HepG2 (cell line): ENCODE measurements at regions not wholly inside any gene's neighbourhood (a gene's known extent, or its start where the extent isn't known, plus 50 kb on each side); places are given as distances from the start of the nearest gene placed in this dataset.

Experiments used
- ATAC-seq: fragments of 200-7000 bp; cut with Tn5 transposase; 3 replicates; pipeline ENCODE4 v1.9.1; 2020; ENCODE audit warnings: mild to moderate bottlenecking, moderate library complexity
- BruUV-seq: library from RNA; stranded (reverse); fragments of 400-500 nt; replicated peaks from 2 replicates; lab custom pipeline; 2021; lab: Mats Ljungman, UMichigan
- CTCF ChIA-PET: fragments of 300-600 bp; formaldehyde crosslinking; extraction: SDS; loops from one replicate; lab custom pipeline; 2021; ENCODE audit warnings: low total read pairs, inconsistent platforms, low intra/inter-chr PET ratio; lab: Yijun Ruan, JAX
- POLR2A ChIA-PET: fragments of 350-600 bp; sonication (Branson Sonifier 250); formaldehyde crosslinking; loops from one replicate; lab custom pipeline; 2020; ENCODE audit warnings: antibody characterized with exemption, inconsistent platforms; lab: Yijun Ruan, JAX
- DNase-seq: peaks from one replicate; pipeline ENCODE4 v3.0.0-alpha.2; 2015; ENCODE audit warnings: low spot score
- FAIRE-seq: peaks from 3 replicates; lab custom pipeline; 2011; peaks lifted over from hg19 to GRCh38; lab: Jason Lieb, UNC
- H2AFZ ChIP-seq: one replicate; pipeline ENCODE4 v1.6.1; 2011; ENCODE audit warnings: low read length, inconsistent platforms
- H3K27ac ChIP-seq: fragments of 300-600 bp; 3 replicates; pipeline ENCODE4 v1.8.0; 2011; ENCODE audit warnings: mixed run types, mild to moderate bottlenecking, mixed read lengths, low read length, inconsistent platforms; ENCODE audit not compliant: insufficient read depth; ENCODE audit errors: extremely low read length
- H3K27me3 ChIP-seq, 2 experiments: fragments of 200-600 bp in 1 of 2; 2 replicates in 1 of 2; 3 replicates in 1 of 2; pipeline versions ENCODE4 v1.6.0 to v1.8.0; 2011; ENCODE audit warnings: low read length in 2 of 2, mild to moderate bottlenecking in 2 of 2, moderate library complexity in 2 of 2, inconsistent platforms in 1 of 2; ENCODE audit not compliant: insufficient read depth in 2 of 2, control insufficient read depth in 1 of 2
- H3K36me3 ChIP-seq, 2 experiments: fragments of 200-600 bp in 1 of 2; replicated peaks in 1 of 2; 2 replicates in 1 of 2; 3 replicates in 1 of 2; pipeline versions ENCODE4 v1.5.1 to v1.8.0; 2011; ENCODE audit warnings: low read length in 2 of 2, inconsistent platforms in 1 of 2; ENCODE audit not compliant: insufficient read depth in 2 of 2, control insufficient read depth in 1 of 2
- H3K4me1 ChIP-seq: 2 replicates; pipeline ENCODE4 v1.5.1; 2012; ENCODE audit warnings: low read length, inconsistent platforms; ENCODE audit not compliant: insufficient read depth
- H3K4me2 ChIP-seq: 2 replicates; pipeline ENCODE4 v1.6.0; 2011; ENCODE audit warnings: low read depth, low read length, inconsistent platforms
- H3K4me3 ChIP-seq, 3 experiments: fragments of 200-600 bp in 1 of 3; sonication (generic), shearing (Covaris generic) in 1 of 3; replicated peaks in 1 of 3; 2 replicates each; pipeline ENCODE4 v1.5.1; 2011 to 2016; ENCODE audit warnings: low read length in 3 of 3, inconsistent platforms in 2 of 3, low read depth in 2 of 3, mild to moderate bottlenecking in 2 of 3, control low read depth in 1 of 3, mixed read lengths in 1 of 3; ENCODE audit not compliant: insufficient read depth in 1 of 3
- H3K79me2 ChIP-seq: one replicate; pipeline ENCODE4 v1.6.1; 2011; ENCODE audit warnings: low read length, inconsistent platforms; ENCODE audit not compliant: insufficient read depth
- H3K9ac ChIP-seq: 2 replicates; pipeline ENCODE4 v1.6.0; 2011; ENCODE audit warnings: mild to moderate bottlenecking, low read depth, low read length, inconsistent platforms; ENCODE audit not compliant: insufficient read depth
- H3K9me3 ChIP-seq: 2 replicates; pipeline ENCODE4 v1.5.1; 2012; ENCODE audit warnings: mild to moderate bottlenecking, low read length
- H4K20me1 ChIP-seq: 2 replicates; pipeline ENCODE4 v1.6.0; 2011; ENCODE audit warnings: inconsistent platforms, mild to moderate bottlenecking, low read length, moderate library complexity; ENCODE audit not compliant: insufficient read depth
- HNF4G ChIP-seq, 2 experiments: sonication (generic) in 1 of 2; formaldehyde crosslinking in 1 of 2; IDR thresholded peaks; 2 replicates each; pipeline versions ENCODE4 v1.4.0 to v1.6.1; 2011 to 2020; ENCODE audit warnings: borderline replicate concordance in 2 of 2, low read depth in 2 of 2, mild to moderate bottlenecking in 2 of 2, low read length in 1 of 2, missing genetic modification reagents in 1 of 2, moderate library complexity in 1 of 2
- HOXA9 ChIP-seq: sonication (generic); formaldehyde crosslinking; IDR thresholded peaks from 2 replicates; pipeline ENCODE4 v1.8.1; 2022; ENCODE audit warnings: missing genetic modification reagents, mild to moderate bottlenecking, moderate library complexity, borderline replicate concordance
- ISL2 ChIP-seq: sonication (generic); formaldehyde crosslinking; IDR thresholded peaks from 2 replicates; pipeline ENCODE4 v1.5.0; 2020; ENCODE audit warnings: missing genetic modification reagents
- NRL ChIP-seq: sonication (generic); formaldehyde crosslinking; IDR thresholded peaks from 2 replicates; pipeline ENCODE4 v1.5.0; 2020; ENCODE audit warnings: missing genetic modification reagents, mild to moderate bottlenecking, moderate library complexity, borderline replicate concordance
- SNAI1 ChIP-seq: sonication (generic); formaldehyde crosslinking; IDR thresholded peaks from 2 replicates; pipeline ENCODE4 v1.5.0; 2020; ENCODE audit warnings: mild to moderate bottlenecking, missing genetic modification reagents, borderline replicate concordance
- YY1 ChIP-seq: IDR thresholded peaks from 2 replicates; pipeline ENCODE4 v1.6.1; 2011; ENCODE audit warnings: low read length, low read depth, moderate library complexity, mild to moderate bottlenecking; ENCODE audit not compliant: insufficient read depth, insufficient replicate concordance
- ZMYM4 ChIP-seq: sonication (generic); formaldehyde crosslinking; IDR thresholded peaks from 2 replicates; pipeline ENCODE4 v1.8.1; 2023; ENCODE audit warnings: mild to moderate bottlenecking, missing genetic modification reagents
- ZNF317 ChIP-seq: sonication (generic); formaldehyde crosslinking; IDR thresholded peaks from 2 replicates; pipeline ENCODE4 v1.5.0; 2020; ENCODE audit warnings: mild to moderate bottlenecking, missing genetic modification reagents
- ZNF558 ChIP-seq: sonication (generic); formaldehyde crosslinking; IDR thresholded peaks from 2 replicates; pipeline ENCODE4 v1.9.0; 2022; ENCODE audit warnings: mild to moderate bottlenecking, missing genetic modification reagents, borderline replicate concordance
- ZNF782 ChIP-seq: sonication (generic); formaldehyde crosslinking; IDR thresholded peaks from 2 replicates; pipeline ENCODE4 v1.4.0; 2020; ENCODE audit warnings: missing genetic modification reagents, mild to moderate bottlenecking, borderline replicate concordance
- WGBS: methylation state at CpG from one replicate; pipeline ENCODE4 v1.1.6; 2017; ENCODE audit warnings: low lambda C conversion rate; 5-methylcytosine and 5-hydroxymethylcytosine counted together
- in situ Hi-C: cut with HindIII; loops from 2 replicates; pipeline ENCODE4 v1.10.0; 2017; ENCODE audit warnings: low pct_unique_long_range_greater_than_20kb; ENCODE audit not compliant: extremely low pct_ligation_motif_present
- intact Hi-C: fragments of 100-400 bp; cut with micrococcal nuclease; formaldehyde crosslinking; loops from one replicate; pipeline ENCODE4 v1.10.0; 2022; ENCODE audit not compliant: unreplicated experiment
- TF ChIP-seq, protein P1 (sequence below): sonication (generic); formaldehyde crosslinking; IDR thresholded peaks from 2 replicates; pipeline ENCODE4 v1.5.0; 2020; ENCODE audit warnings: missing genetic modification reagents, mild to moderate bottlenecking, borderline replicate concordance
- TF ChIP-seq, protein P2 (sequence below): sonication (generic); formaldehyde crosslinking; IDR thresholded peaks from 2 replicates; pipeline ENCODE4 v1.4.0; 2020; ENCODE audit warnings: mild to moderate bottlenecking, missing genetic modification reagents, borderline replicate concordance
- TF ChIP-seq, protein P3 (sequence below): sonication (generic); formaldehyde crosslinking; IDR thresholded peaks from 2 replicates; pipeline ENCODE4 v1.4.0; 2020; ENCODE audit warnings: missing genetic modification reagents, borderline replicate concordance
- TF ChIP-seq, protein P4 (sequence below): sonication (generic); formaldehyde crosslinking; IDR thresholded peaks from 2 replicates; pipeline ENCODE4 v1.8.0; 2022; ENCODE audit warnings: missing genetic modification reagents, mild to moderate bottlenecking, moderate library complexity, borderline replicate concordance

DNA sequence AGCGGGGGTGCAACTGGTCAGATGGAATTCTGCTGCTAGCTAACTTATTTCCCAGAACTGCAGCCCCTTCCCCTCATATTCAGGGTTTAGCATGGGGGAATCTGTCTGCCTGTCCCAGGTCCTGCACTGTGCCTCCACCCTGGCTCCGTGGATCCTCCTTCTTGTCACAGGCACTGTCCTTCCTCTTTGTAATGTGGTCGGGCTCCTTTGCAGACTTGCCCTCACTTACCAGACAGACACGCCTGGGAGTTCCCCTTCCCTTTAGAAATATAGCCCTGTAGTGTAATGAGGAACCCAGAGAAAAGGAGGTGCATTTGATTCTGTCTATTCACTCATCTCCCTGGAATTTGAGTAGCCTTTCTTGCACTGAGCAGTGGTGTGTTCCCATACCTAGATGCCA is 108.7 kb downstream of the TRIM43 start:
- ChIA-PET POLR2A (no interaction called here), CTCF (no interaction called here)
- intact Hi-C loops, result no loop called here
- no peaks in the 10 kb centered on the region for H3K36me3 ChIP-seq
- no peaks in the 10 kb centered on the region for H3K4me1 ChIP-seq
- in situ Hi-C loops, result no loop called here
- no peak overlapping the region for H3K4me2 ChIP-seq
- no peaks in the 10 kb centered on the region for H4K20me1 ChIP-seq
- DNase-seq (no peak), ATAC-seq (no peak), FAIRE-seq (no peak)
- no TSS peak for BruUV-seq
- H3K27ac ChIP-seq, result no peak overlapping the region
- H3K4me3 ChIP-seq, result no peak overlapping the region
- WGBS, result 2% methylated on average over 4 of the region's 4 CpGs
- no peak overlapping the region for H3K9ac ChIP-seq
- H3K9me3 ChIP-seq, result no peaks in the 10 kb centered on the region
- no peak overlapping the region for H2AFZ ChIP-seq
- H3K27me3 ChIP-seq, result peaks cover 2 to 14% of the 10 kb centered on the region in 2 experiments; a peak in 3 of 5 replicates
- no peaks in the 10 kb centered on the region for H3K79me2 ChIP-seq
- TF ChIP-seq ISL2 (CRISPR knock-in tag), result no peak
- no peak for TF ChIP-seq ZNF782 (CRISPR knock-in tag)
- TF ChIP-seq NRL (CRISPR knock-in tag), result no peak
- TF ChIP-seq ZNF317 (CRISPR knock-in tag), result no peak
- TF ChIP-seq HOXA9, result no peak
- no peak for TF ChIP-seq SNAI1 (CRISPR knock-in tag)
- TF ChIP-seq, protein P1, sequence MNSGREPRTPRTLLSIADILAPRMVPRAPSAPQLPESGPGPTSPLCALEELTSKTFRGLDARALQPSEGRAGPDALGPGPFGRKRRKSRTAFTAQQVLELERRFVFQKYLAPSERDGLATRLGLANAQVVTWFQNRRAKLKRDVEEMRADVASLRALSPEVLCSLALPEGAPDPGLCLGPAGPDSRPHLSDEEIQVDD (CRISPR knock-in tag), result no peak
- TF ChIP-seq, protein P2, sequence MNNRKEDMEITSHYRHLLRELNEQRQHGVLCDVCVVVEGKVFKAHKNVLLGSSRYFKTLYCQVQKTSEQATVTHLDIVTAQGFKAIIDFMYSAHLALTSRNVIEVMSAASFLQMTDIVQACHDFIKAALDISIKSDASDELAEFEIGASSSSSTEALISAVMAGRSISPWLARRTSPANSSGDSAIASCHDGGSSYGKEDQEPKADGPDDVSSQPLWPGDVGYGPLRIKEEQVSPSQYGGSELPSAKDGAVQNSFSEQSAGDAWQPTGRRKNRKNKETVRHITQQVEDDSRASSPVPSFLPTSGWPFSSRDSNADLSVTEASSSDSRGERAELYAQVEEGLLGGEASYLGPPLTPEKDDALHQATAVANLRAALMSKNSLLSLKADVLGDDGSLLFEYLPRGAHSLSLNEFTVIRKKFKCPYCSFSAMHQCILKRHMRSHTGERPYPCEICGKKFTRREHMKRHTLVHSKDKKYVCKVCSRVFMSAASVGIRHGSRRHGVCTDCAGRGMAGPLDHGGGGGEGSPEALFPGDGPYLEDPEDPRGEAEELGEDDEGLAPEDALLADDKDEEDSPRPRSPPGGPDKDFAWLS (CRISPR knock-in tag), result no peak
- TF ChIP-seq HNF4G (IDR thresholded peaks at IDR 0.05; ENCODE audit: borderline replicate concordance, low read depth, low read length), result no peak
- no peak for TF ChIP-seq HNF4G (CRISPR knock-in tag; IDR thresholded peaks at IDR 0.05; ENCODE audit: borderline replicate concordance, low read depth)
- TF ChIP-seq, protein P3, sequence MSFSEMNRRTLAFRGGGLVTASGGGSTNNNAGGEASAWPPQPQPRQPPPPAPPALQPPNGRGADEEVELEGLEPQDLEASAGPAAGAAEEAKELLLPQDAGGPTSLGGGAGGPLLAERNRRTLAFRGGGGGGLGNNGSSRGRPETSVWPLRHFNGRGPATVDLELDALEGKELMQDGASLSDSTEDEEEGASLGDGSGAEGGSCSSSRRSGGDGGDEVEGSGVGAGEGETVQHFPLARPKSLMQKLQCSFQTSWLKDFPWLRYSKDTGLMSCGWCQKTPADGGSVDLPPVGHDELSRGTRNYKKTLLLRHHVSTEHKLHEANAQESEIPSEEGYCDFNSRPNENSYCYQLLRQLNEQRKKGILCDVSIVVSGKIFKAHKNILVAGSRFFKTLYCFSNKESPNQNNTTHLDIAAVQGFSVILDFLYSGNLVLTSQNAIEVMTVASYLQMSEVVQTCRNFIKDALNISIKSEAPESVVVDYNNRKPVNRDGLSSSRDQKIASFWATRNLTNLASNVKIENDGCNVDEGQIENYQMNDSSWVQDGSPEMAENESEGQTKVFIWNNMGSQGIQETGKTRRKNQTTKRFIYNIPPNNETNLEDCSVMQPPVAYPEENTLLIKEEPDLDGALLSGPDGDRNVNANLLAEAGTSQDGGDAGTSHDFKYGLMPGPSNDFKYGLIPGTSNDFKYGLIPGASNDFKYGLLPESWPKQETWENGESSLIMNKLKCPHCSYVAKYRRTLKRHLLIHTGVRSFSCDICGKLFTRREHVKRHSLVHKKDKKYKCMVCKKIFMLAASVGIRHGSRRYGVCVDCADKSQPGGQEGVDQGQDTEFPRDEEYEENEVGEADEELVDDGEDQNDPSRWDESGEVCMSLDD (CRISPR knock-in tag), result no peak
- TF ChIP-seq, protein P4, sequence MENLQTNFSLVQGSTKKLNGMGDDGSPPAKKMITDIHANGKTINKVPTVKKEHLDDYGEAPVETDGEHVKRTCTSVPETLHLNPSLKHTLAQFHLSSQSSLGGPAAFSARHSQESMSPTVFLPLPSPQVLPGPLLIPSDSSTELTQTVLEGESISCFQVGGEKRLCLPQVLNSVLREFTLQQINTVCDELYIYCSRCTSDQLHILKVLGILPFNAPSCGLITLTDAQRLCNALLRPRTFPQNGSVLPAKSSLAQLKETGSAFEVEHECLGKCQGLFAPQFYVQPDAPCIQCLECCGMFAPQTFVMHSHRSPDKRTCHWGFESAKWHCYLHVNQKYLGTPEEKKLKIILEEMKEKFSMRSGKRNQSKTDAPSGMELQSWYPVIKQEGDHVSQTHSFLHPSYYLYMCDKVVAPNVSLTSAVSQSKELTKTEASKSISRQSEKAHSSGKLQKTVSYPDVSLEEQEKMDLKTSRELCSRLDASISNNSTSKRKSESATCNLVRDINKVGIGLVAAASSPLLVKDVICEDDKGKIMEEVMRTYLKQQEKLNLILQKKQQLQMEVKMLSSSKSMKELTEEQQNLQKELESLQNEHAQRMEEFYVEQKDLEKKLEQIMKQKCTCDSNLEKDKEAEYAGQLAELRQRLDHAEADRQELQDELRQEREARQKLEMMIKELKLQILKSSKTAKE (CRISPR knock-in tag), result no peak
- no peak for TF ChIP-seq ZMYM4
- no peak for TF ChIP-seq ZNF558 (CRISPR knock-in tag)
- TF ChIP-seq YY1, result no peak
